ENCODE measurements at regions not wholly inside any gene's neighbourhood (a gene's known extent, or its start where the extent isn't known, plus 50 kb on each side); places are given as distances from the start of the nearest gene placed in this dataset.

GRCh38 chr18:58813561-58814225 is 51.0 kb upstream of the ZNF532 start:
- no peaks in the 10 kb centered on the region for H3K9me3 Mint-ChIP-seq
- H3K4me1 Mint-ChIP-seq (ENCODE audit: unreplicated experiment): no peaks in the 10 kb centered on the region
- H3K4me3 Mint-ChIP-seq: no peak overlapping the region
- DNase-seq (ENCODE audit: extremely low spot score, unreplicated experiment): no peak
- TF ChIP-seq, protein P1, sequence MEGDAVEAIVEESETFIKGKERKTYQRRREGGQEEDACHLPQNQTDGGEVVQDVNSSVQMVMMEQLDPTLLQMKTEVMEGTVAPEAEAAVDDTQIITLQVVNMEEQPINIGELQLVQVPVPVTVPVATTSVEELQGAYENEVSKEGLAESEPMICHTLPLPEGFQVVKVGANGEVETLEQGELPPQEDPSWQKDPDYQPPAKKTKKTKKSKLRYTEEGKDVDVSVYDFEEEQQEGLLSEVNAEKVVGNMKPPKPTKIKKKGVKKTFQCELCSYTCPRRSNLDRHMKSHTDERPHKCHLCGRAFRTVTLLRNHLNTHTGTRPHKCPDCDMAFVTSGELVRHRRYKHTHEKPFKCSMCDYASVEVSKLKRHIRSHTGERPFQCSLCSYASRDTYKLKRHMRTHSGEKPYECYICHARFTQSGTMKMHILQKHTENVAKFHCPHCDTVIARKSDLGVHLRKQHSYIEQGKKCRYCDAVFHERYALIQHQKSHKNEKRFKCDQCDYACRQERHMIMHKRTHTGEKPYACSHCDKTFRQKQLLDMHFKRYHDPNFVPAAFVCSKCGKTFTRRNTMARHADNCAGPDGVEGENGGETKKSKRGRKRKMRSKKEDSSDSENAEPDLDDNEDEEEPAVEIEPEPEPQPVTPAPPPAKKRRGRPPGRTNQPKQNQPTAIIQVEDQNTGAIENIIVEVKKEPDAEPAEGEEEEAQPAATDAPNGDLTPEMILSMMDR (conservative IDR thresholded peaks at IDR 0.05): no peak
- H3K36me3 Mint-ChIP-seq: no peaks in the 10 kb centered on the region
- H3K27ac Mint-ChIP-seq: no peak overlapping the region
- no peaks in the 10 kb centered on the region for H3K27me3 Mint-ChIP-seq

- Mint-ChIP-seq H3K27me3 (no peaks in the 10 kb centered on the region), H3K36me3 (no peaks in the 10 kb centered on the region), H3K9me3 (no peaks in the 10 kb centered on the region), H3K4me3 (no peak overlapping the region), H3K4me1 (ENCODE audit: unreplicated experiment) (peaks cover 5% of the 10 kb centered on the region), H3K27ac (no peak overlapping the region)
- TF ChIP-seq, protein P1 (conservative IDR thresholded peaks at IDR 0.05): no peak
- DNase-seq (ENCODE audit: extremely low spot score, unreplicated experiment): no peak
Measured at GRCh38 chr18:58814317-58814716, 50.4 kb upstream of the ZNF532 start.
